ENCODE measurements at regions not wholly inside any gene's neighbourhood (a gene's known extent, or its start where the extent isn't known, plus 50 kb on each side); places are given as distances from the start of the nearest gene placed in this dataset.
"Not testable (repeated sequence)": the region's sequence is repeated elsewhere in the genome, so short reads cannot be mapped to it uniquely, and the experiment has no call there.

DNA sequence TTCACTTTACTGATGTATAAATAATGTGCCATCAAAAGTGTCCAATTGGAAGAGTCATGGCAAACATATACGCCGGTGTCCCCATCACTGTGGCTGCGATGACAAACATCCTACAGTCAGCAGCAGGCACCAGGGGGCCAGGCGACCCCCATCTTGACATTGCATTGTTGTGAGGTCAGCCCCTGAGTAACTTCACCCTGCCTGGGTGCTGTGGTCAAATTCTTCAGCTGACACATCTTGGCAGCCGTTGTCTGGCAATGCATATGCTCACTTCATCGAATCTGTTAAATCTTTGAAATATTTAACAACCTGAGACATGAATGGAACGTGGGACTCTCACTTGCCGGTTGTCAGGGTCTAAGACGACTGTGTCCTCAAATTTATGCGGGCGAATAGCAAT, 430.9 kb downstream of the BRD1 start:
- Histone ChIP-seq H3K27ac (replicated peaks) (no peak overlapping the region), H3K4me3 (replicated peaks; ENCODE audit: insufficient read depth, low read length) (no peak overlapping the region), H3K27me3 (ENCODE audit: insufficient read depth, poor library complexity, severe bottlenecking) (no peaks in the 10 kb centered on the region)
- no peak for DNase-seq (ENCODE audit: low read depth in 1 of 2, low spot score in 1 of 2)
- no peak for TF ChIP-seq GABPA (IDR thresholded peaks at IDR 0.05; ENCODE audit: low read depth)
- no peak for TF ChIP-seq SPI1 (IDR thresholded peaks at IDR 0.05; ENCODE audit: borderline replicate concordance, low read depth)
- TF ChIP-seq POLR2AphosphoS5 (IDR thresholded peaks at IDR 0.05; ENCODE audit: low read depth): no peak
- TF ChIP-seq, protein P1, sequence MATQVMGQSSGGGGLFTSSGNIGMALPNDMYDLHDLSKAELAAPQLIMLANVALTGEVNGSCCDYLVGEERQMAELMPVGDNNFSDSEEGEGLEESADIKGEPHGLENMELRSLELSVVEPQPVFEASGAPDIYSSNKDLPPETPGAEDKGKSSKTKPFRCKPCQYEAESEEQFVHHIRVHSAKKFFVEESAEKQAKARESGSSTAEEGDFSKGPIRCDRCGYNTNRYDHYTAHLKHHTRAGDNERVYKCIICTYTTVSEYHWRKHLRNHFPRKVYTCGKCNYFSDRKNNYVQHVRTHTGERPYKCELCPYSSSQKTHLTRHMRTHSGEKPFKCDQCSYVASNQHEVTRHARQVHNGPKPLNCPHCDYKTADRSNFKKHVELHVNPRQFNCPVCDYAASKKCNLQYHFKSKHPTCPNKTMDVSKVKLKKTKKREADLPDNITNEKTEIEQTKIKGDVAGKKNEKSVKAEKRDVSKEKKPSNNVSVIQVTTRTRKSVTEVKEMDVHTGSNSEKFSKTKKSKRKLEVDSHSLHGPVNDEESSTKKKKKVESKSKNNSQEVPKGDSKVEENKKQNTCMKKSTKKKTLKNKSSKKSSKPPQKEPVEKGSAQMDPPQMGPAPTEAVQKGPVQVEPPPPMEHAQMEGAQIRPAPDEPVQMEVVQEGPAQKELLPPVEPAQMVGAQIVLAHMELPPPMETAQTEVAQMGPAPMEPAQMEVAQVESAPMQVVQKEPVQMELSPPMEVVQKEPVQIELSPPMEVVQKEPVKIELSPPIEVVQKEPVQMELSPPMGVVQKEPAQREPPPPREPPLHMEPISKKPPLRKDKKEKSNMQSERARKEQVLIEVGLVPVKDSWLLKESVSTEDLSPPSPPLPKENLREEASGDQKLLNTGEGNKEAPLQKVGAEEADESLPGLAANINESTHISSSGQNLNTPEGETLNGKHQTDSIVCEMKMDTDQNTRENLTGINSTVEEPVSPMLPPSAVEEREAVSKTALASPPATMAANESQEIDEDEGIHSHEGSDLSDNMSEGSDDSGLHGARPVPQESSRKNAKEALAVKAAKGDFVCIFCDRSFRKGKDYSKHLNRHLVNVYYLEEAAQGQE (IDR thresholded peaks at IDR 0.05; ENCODE audit: insufficient replicate concordance, low read depth): no peak
- TF ChIP-seq, protein P2, sequence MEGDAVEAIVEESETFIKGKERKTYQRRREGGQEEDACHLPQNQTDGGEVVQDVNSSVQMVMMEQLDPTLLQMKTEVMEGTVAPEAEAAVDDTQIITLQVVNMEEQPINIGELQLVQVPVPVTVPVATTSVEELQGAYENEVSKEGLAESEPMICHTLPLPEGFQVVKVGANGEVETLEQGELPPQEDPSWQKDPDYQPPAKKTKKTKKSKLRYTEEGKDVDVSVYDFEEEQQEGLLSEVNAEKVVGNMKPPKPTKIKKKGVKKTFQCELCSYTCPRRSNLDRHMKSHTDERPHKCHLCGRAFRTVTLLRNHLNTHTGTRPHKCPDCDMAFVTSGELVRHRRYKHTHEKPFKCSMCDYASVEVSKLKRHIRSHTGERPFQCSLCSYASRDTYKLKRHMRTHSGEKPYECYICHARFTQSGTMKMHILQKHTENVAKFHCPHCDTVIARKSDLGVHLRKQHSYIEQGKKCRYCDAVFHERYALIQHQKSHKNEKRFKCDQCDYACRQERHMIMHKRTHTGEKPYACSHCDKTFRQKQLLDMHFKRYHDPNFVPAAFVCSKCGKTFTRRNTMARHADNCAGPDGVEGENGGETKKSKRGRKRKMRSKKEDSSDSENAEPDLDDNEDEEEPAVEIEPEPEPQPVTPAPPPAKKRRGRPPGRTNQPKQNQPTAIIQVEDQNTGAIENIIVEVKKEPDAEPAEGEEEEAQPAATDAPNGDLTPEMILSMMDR (IDR thresholded peaks at IDR 0.05; ENCODE audit: insufficient read depth, low read length): no peak

DNA sequence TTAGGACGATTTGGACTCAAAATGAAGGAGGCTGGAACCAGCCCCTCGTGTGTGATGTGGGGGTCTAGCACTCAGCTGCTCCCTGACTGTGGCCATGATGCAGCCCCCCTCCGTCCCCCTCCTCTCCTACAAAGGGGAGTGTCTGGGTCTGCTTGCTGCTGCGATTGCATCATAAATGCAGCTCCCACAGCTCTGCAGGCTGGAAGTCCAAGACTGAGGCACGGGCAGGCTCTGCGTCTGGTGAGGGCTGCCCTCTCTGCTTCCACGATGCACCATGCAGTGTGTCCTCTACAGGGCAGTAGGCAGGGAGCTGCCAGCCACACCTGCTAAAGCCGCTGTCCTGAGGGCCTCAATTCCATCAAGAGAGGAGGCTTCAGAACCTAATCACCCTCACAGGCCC, 432.1 kb downstream of the BRD1 start:
- Histone ChIP-seq H3K4me3 (replicated peaks; ENCODE audit: insufficient read depth, low read length) (no peak overlapping the region), H3K27ac (replicated peaks) (no peak overlapping the region), H3K27me3 (ENCODE audit: insufficient read depth, poor library complexity, severe bottlenecking) (no peaks in the 10 kb centered on the region)
- no peak for DNase-seq (ENCODE audit: low read depth in 1 of 2, low spot score in 1 of 2)
- TF ChIP-seq, protein P1 (IDR thresholded peaks at IDR 0.05; ENCODE audit: insufficient replicate concordance, low read depth): no peak
- TF ChIP-seq, protein P2 (IDR thresholded peaks at IDR 0.05; ENCODE audit: insufficient read depth, low read length): no peak
- TF ChIP-seq POLR2AphosphoS5 (IDR thresholded peaks at IDR 0.05; ENCODE audit: low read depth) (no peak), GABPA (IDR thresholded peaks at IDR 0.05; ENCODE audit: low read depth) (no peak), SPI1 (IDR thresholded peaks at IDR 0.05; ENCODE audit: borderline replicate concordance, low read depth) (no peak)

DNA sequence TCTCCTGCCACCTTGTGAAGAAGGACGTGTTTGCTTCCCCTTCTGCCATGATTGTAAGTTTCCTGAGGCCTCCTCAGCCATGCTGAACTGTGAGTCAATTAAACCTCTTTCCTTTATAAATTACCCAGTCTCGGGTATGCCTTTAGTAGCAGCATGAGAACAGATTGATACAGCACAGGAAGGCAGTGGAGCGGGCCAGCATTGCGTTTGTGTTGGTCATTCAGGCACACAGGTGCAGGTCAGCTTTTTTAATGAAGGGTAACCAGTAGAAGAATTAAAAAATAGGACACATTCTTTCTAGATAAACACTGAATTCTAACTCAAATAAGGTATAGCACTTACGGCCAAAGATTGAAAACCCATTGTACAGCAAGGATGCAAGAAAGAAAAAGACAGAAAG, 432.6 kb downstream of the BRD1 start:
- H3K27me3 ChIP-seq (ENCODE audit: insufficient read depth, poor library complexity, severe bottlenecking); DNase-seq (ENCODE audit: low read depth in 1 of 2, low spot score in 1 of 2); H3K4me3 ChIP-seq (replicated peaks; ENCODE audit: insufficient read depth, low read length); H3K27ac ChIP-seq (replicated peaks): not testable (repeated sequence)

DNA sequence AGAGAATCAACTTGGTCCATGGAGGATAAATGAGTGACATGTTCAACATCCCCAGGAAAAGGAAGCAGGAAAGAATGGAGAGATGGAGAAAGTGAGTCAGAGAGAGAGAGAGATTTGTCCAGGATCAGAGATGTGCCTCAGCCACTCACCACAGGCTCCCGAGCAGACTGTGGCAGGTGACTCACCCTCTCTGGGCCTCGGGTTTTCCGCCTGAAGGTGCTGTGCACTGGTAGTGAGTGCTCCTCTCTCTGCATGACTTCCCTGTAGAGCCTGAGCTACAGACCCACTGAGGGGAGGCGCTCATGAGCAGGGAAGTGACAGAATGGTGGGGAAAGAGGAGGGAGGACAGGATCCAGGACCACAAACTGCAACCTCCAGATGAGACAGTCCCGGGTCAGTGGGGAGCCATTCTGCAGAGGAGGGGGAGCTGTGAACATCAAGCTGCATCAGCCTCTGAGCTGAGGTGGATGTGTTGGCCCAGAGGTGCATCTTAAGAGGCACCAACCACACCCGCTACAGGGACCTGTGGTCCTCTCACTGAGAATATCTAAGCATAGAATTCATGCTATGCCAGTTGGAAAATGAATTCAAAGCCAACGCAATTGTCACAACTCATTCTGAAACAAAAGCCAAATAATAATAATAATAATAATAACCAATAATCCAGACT, 433.4 kb downstream of the BRD1 start:
- H3K4me3 ChIP-seq (replicated peaks; ENCODE audit: insufficient read depth, low read length): no peak overlapping the region
- H3K27ac ChIP-seq (replicated peaks): no peak overlapping the region
- H3K27me3 ChIP-seq (ENCODE audit: insufficient read depth, poor library complexity, severe bottlenecking): no peaks in the 10 kb centered on the region
- no peak for DNase-seq (ENCODE audit: low read depth in 1 of 2, low spot score in 1 of 2)
- TF ChIP-seq, protein P1 (IDR thresholded peaks at IDR 0.05; ENCODE audit: insufficient replicate concordance, low read depth): no peak
- TF ChIP-seq POLR2AphosphoS5 (IDR thresholded peaks at IDR 0.05; ENCODE audit: low read depth) (no peak), SPI1 (IDR thresholded peaks at IDR 0.05; ENCODE audit: borderline replicate concordance, low read depth) (peak; percentile 13; the same call in 1 of the 2 replicates), GABPA (IDR thresholded peaks at IDR 0.05; ENCODE audit: low read depth) (no peak)
- TF ChIP-seq, protein P2 (IDR thresholded peaks at IDR 0.05; ENCODE audit: insufficient read depth, low read length): no peak

All from HL-60 (cell line).